Upper lobe of right lung (tissue), 1 donor: ENCODE measurements at regions not wholly inside any gene's neighbourhood (a gene's known extent, or its start where the extent isn't known, plus 50 kb on each side); places are given as distances from the start of the nearest gene placed in this dataset.
A peak's percentile ranks its signal among the peaks of the same experiment; 100 is the strongest.

Source experiments
- ATAC-seq: fragments of 200-7000 bp; cut with Tn5 transposase; one replicate; pipeline ENCODE4 v1.9.1; 2020; ENCODE audit warnings: mild to moderate bottlenecking, moderate library complexity
- DNase-seq: peaks from one replicate; pipeline ENCODE4 v3.0.0-alpha.2; 2020
- H3K27ac ChIP-seq: fragments of 200-600 bp; one replicate; pipeline ENCODE4 v1.8.0; 2022
- H3K27me3 ChIP-seq: fragments of 200-600 bp; one replicate; pipeline ENCODE4 v1.8.0; 2022; ENCODE audit warnings: mild to moderate bottlenecking
- H3K36me3 ChIP-seq: fragments of 200-600 bp; one replicate; pipeline ENCODE4 v1.8.0; 2022
- H3K4me1 ChIP-seq: fragments of 200-600 bp; one replicate; pipeline ENCODE4 v1.8.0; 2022
- H3K4me3 ChIP-seq: fragments of 200-600 bp; one replicate; pipeline ENCODE4 v1.8.0; 2022; ENCODE audit warnings: mild to moderate bottlenecking
- H3K9me3 ChIP-seq: fragments of 200-600 bp; one replicate; pipeline ENCODE4 v1.8.0; 2022
- intact Hi-C: fragments of 100-400 bp; cut with DNase I; formaldehyde crosslinking; loops from one replicate; pipeline ENCODE4 v1.11.0; 2022
- TF ChIP-seq, protein P1 (sequence below): fragments of 200-600 bp; IDR thresholded peaks from one replicate; pipeline ENCODE4 v1.8.0; 2022; ENCODE audit warnings: antibody characterized with exemption
- donor health status: DM: no; HTN: yes; CAD: no; lungs with severe emphysema.

DNA sequence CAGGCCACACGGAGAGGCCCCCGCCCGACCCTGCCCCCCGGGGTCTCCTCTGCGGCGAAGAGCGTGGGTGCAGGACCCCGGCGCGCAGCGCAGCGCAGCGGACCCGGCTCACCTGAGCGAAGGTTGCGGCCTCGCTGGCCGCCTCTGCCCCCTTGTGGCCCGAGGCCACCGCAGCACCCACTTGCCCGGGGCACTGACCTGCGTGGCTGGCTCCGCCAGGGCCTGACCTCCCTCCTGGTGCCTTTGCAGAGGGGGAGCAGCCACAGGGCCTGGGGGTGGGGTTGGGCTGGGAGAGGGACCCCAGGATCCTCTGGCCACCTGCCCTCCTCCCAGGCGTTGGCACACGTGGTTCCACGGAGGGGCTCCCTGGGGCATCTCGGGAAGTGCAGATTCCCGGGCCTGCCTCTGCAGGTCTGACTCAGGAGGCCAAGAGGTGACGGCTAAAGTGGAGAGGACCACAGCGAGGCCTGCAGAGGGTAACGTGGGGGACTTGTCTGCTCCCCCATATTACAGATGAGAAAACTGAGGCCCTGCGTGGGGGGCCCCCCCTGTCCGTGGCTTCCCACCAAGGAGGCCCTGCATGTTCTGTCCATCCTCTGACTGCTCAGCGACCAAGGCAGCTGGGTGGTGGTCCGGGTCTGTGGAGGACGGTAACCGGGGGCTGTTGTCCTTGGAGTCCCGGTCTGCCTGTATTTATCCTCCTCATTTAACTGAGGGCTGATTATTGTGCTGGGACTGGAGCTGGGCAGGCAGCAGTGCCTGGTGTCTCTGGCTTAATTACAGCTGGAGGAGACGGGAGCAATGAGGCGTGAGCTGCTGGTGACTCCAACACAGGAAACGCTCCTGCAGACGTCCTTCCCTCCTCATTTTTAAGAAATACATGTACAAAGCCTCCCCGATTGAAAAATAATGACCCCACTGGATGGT, 67.9 kb upstream of the BEGAIN start:
- Histone ChIP-seq H3K27me3 (peaks cover 22% of the 10 kb centered on the region), H3K27ac (no peak overlapping the region), H3K4me3 (no peak overlapping the region), H3K36me3 (no peaks in the 10 kb centered on the region), H3K9me3 (no peaks in the 10 kb centered on the region), H3K4me1 (no peaks in the 10 kb centered on the region)
- TF ChIP-seq, protein P1, sequence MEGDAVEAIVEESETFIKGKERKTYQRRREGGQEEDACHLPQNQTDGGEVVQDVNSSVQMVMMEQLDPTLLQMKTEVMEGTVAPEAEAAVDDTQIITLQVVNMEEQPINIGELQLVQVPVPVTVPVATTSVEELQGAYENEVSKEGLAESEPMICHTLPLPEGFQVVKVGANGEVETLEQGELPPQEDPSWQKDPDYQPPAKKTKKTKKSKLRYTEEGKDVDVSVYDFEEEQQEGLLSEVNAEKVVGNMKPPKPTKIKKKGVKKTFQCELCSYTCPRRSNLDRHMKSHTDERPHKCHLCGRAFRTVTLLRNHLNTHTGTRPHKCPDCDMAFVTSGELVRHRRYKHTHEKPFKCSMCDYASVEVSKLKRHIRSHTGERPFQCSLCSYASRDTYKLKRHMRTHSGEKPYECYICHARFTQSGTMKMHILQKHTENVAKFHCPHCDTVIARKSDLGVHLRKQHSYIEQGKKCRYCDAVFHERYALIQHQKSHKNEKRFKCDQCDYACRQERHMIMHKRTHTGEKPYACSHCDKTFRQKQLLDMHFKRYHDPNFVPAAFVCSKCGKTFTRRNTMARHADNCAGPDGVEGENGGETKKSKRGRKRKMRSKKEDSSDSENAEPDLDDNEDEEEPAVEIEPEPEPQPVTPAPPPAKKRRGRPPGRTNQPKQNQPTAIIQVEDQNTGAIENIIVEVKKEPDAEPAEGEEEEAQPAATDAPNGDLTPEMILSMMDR, result peak; percentile 58
- DNase-seq, result no peak
- ATAC-seq, result peak; percentile 84
- intact Hi-C loops, result no loop called here

DNA sequence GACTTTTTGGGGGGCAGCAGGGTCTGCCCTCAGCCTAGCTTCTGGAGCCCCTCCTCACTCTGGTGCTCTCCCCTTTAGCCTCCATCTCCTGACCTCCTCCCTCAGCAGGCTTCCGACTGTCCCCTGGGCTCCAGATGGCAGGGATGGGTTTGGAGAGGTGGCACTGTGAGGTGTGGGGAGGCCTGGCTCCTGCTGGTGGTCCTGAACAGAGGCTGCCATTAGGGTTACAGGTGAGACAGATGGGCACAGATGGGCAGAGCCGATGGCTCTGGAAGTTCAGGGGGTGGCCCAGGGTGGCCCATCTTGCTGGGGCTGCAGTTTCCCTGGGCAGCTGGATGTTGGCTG, 68.5 kb upstream of the BEGAIN start:
- Histone ChIP-seq H3K4me1 (no peaks in the 10 kb centered on the region), H3K4me3 (no peak overlapping the region), H3K27ac (no peak overlapping the region), H3K9me3 (no peaks in the 10 kb centered on the region), H3K36me3 (no peaks in the 10 kb centered on the region), H3K27me3 (peaks cover 22% of the 10 kb centered on the region)
- TF ChIP-seq, protein P1, result no peak
- ATAC-seq, result no peak
- intact Hi-C loops, result no loop called here
- no peak for DNase-seq

- Histone ChIP-seq H3K9me3 (no peaks in the 10 kb centered on the region), H3K27ac (no peak overlapping the region), H3K4me1 (no peaks in the 10 kb centered on the region), H3K27me3 (peaks cover 22% of the 10 kb centered on the region), H3K36me3 (no peaks in the 10 kb centered on the region), H3K4me3 (no peak overlapping the region)
- TF ChIP-seq, protein P1, result no peak
- DNase-seq (no peak), ATAC-seq (no peak)
- intact Hi-C loops, result no loop called here
Measured at GRCh38 chr14:100656996-100657395, 69.7 kb upstream of the DLK1 start.

- no peaks in the 10 kb centered on the region for H3K4me1 ChIP-seq
- no peak for DNase-seq
- no peak overlapping the region for H3K27ac ChIP-seq
- intact Hi-C loops, result no loop called here
- H3K4me3 ChIP-seq, result no peak overlapping the region
- TF ChIP-seq, protein P1, result no peak
- no peak for ATAC-seq
- H3K36me3 ChIP-seq, result no peaks in the 10 kb centered on the region
- H3K27me3 ChIP-seq, result peaks cover 22% of the 10 kb centered on the region
- no peaks in the 10 kb centered on the region for H3K9me3 ChIP-seq
Measured at GRCh38 chr14:100657780-100658179, 68.9 kb upstream of the DLK1 start.

DNA sequence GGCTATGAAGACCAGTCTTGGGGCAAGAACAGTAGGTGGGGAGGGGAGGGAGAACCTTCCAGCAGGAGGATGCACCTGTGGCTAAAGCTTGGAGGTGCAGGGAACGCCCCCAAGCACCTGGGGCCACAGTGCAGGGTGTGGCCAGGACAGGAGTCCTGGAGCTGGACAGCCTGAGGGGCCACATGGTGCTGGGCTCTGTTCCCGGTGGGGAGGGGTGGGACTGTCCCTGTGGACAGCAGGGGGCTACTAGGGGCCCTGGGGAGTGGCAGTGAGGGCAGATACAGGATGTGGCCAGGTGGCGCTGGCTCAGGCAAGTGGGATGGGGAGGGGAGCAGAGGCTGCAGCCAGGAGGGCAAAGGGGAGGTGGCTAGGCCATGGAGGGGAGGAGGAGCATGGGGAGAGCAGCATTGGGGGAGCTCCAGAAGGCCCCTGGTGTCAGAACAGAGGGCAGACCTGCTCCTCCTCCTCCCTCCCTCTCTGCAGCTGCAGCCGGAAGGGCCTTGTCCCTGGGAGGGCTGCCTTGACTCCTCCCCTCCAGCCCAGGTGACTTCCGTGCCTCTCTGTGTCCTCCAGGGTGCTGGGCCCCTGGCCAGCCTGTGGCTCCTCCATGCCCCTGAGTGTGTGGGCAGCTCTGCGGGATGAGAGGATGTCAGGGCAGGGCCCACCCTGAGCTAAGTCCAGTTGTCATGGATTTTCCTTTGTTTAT, 68.4 kb upstream of the DLK1 start:
- Histone ChIP-seq H3K9me3 (no peaks in the 10 kb centered on the region), H3K36me3 (no peaks in the 10 kb centered on the region), H3K4me3 (no peak overlapping the region), H3K27ac (no peak overlapping the region), H3K4me1 (peaks cover 5% of the 10 kb centered on the region), H3K27me3 (peaks cover 22% of the 10 kb centered on the region)
- ATAC-seq, result no peak
- intact Hi-C loops, result no loop called here
- TF ChIP-seq, protein P1, result no peak
- no peak for DNase-seq
